Fibroblast of the aortic adventitia (primary cell): ENCODE measurements at regions not wholly inside any gene's neighbourhood (a gene's known extent, or its start where the extent isn't known, plus 50 kb on each side); places are given as distances from the start of the nearest gene placed in this dataset.

Experiments
- DNase-seq: peaks from one replicate; pipeline ENCODE4 v3.0.0-alpha.2; 2010; ENCODE audit warnings: low read depth
- H3K4me3 ChIP-seq: 2 replicates; pipeline ENCODE4 v1.5.1; 2011; ENCODE audit warnings: low read depth, mild to moderate bottlenecking, control low read depth, low read length, moderate library complexity
- CTCF ChIP-seq: IDR thresholded peaks from 2 replicates; pipeline ENCODE4 v1.5.1; 2011; ENCODE audit warnings: mild to moderate bottlenecking, low read length, control low read depth, inconsistent platforms; ENCODE audit not compliant: insufficient read depth

GRCh38 chr2:107625982-107626381, 200.7 kb upstream of the RGPD4 start:
- DNase-seq = no peak
- H3K4me3 ChIP-seq = no peak overlapping the region
- no peak for TF ChIP-seq CTCF

- TF ChIP-seq CTCF = no peak
- no peak overlapping the region for H3K4me3 ChIP-seq
- DNase-seq = no peak
Measured at GRCh38 chr2:107627164-107627563, 199.5 kb upstream of the RGPD4 start.

- no peak overlapping the region for H3K4me3 ChIP-seq
- no peak for TF ChIP-seq CTCF
- no peak for DNase-seq
Measured at GRCh38 chr2:107627926-107628325, 198.8 kb upstream of the RGPD4 start.

- TF ChIP-seq CTCF = no peak
- DNase-seq = peak; percentile 83
- no peak overlapping the region for H3K4me3 ChIP-seq
Measured at GRCh38 chr2:107633580-107634147, 193.0 kb upstream of the RGPD4 start.

- no peak for DNase-seq
- H3K4me3 ChIP-seq = no peak overlapping the region
- no peak for TF ChIP-seq CTCF
Measured at GRCh38 chr2:107634172-107634571, 192.5 kb upstream of the RGPD4 start.

GRCh38 chr2:107635883-107636282, 190.8 kb upstream of the RGPD4 start:
- TF ChIP-seq CTCF = no peak
- peak; percentile 56 for DNase-seq
- no peak overlapping the region for H3K4me3 ChIP-seq

- DNase-seq = no peak
- H3K4me3 ChIP-seq = no peak overlapping the region
- TF ChIP-seq CTCF = no peak
Measured at GRCh38 chr2:107645586-107645985, 181.1 kb upstream of the RGPD4 start.
